HG03064 (cell line): ENCODE measurements at regions not wholly inside any gene's neighbourhood (a gene's known extent, or its start where the extent isn't known, plus 50 kb on each side); places are given as distances from the start of the nearest gene placed in this dataset.
"Not testable (repeated sequence)": the region's sequence is repeated elsewhere in the genome, so short reads cannot be mapped to it uniquely, and the experiment has no call there.

Experiments used
- ATAC-seq: cut with Tn5 transposase; IDR thresholded peaks from one replicate; pipeline ENCODE4 v1.9.1; 2021; ENCODE audit warnings: low read depth; ENCODE audit not compliant: unreplicated experiment

- no peak for ATAC-seq
These were observed 133.4 kb downstream of the FZD1 start for GRCh38 chr7:91397612-91398011.

- no peak for ATAC-seq
These were observed 134.1 kb downstream of the FZD1 start for GRCh38 chr7:91398341-91398740.

GRCh38 chr7:91405092-91405788 is 141.0 kb downstream of the FZD1 start:
- ATAC-seq = no peak

GRCh38 chr7:91405873-91406272 is 141.6 kb downstream of the FZD1 start:
- ATAC-seq = not testable (repeated sequence)

GRCh38 chr7:91407942-91408341 is 143.7 kb downstream of the FZD1 start:
- no peak for ATAC-seq

- no peak for ATAC-seq
These were observed 144.3 kb downstream of the FZD1 start for GRCh38 chr7:91408388-91409154.

- no peak for ATAC-seq
These were observed 146.8 kb downstream of the FZD1 start for GRCh38 chr7:91411060-91411459.

- no peak for ATAC-seq
These were observed 148.1 kb downstream of the FZD1 start for GRCh38 chr7:91412298-91412697.

GRCh38 chr7:91414734-91415133 is 150.5 kb downstream of the FZD1 start:
- no peak for ATAC-seq

- no peak for ATAC-seq
These were observed 152.1 kb downstream of the FZD1 start for GRCh38 chr7:91416155-91416865.

GRCh38 chr7:91420606-91421005 is 156.4 kb downstream of the FZD1 start:
- no peak for ATAC-seq

GRCh38 chr7:91421018-91421417 is 156.8 kb downstream of the FZD1 start:
- ATAC-seq = no peak

- ATAC-seq = no peak
These were observed 160.1 kb downstream of the FZD1 start for GRCh38 chr7:91424371-91424770.

GRCh38 chr7:91425149-91425548 is 160.9 kb downstream of the FZD1 start:
- ATAC-seq = no peak

- no peak for ATAC-seq
These were observed 162.8 kb downstream of the FZD1 start for GRCh38 chr7:91427051-91427450.

- no peak for ATAC-seq
These were observed 167.4 kb downstream of the FZD1 start for GRCh38 chr7:91431601-91432000.

GRCh38 chr7:91434836-91435235 is 170.6 kb downstream of the FZD1 start:
- ATAC-seq = no peak

GRCh38 chr7:91435381-91436059 is 171.3 kb downstream of the FZD1 start:
- no peak for ATAC-seq

GRCh38 chr7:91436655-91437054 is 172.4 kb downstream of the FZD1 start:
- ATAC-seq = no peak

- not testable (repeated sequence) for ATAC-seq
These were observed 176.0 kb downstream of the FZD1 start for GRCh38 chr7:91440198-91440597.

- no peak for ATAC-seq
These were observed 179.6 kb downstream of the FZD1 start for GRCh38 chr7:91443862-91444261.
